Heart left ventricle (tissue), 13 donors: ENCODE measurements at regions not wholly inside any gene's neighbourhood (a gene's known extent, or its start where the extent isn't known, plus 50 kb on each side); places are given as distances from the start of the nearest gene placed in this dataset.

Source experiments
- POLR2A ChIP-seq, 2 donors: fragments of 450-650 bp; IDR thresholded peaks; one replicate each; pipeline ENCODE4 v1.6.1; 2017; ENCODE audit warnings: antibody characterized with exemption in 2 of 2, mild to moderate bottlenecking in 2 of 2, moderate library complexity in 2 of 2
- TF ChIP-seq, protein P1 (sequence below), 12 donors: fragments of 200-600 bp; sonication (generic) in 4 of 12; IDR thresholded peaks; one replicate each; pipeline versions ENCODE4 v1.5.0 to v1.8.0; 2018 to 2022; ENCODE audit warnings: antibody characterized with exemption in 12 of 12, mild to moderate bottlenecking in 5 of 12
- donor health status: ischemic (EF 13 %, LVEDD 7.1; RV severe dilation, severe dysfunction).
- donor health status: DM: no; HTN: yes; CAD: no.
- donor health status: DM: no; HTN: no; CAD: no.
- donor health status: ischemic (EF 25% LVEDD 6.9; RV normal size, moderate dysfunction).
- donor health status: ischemic (EF 25% LVEDD 5.7; RV mildly dilated, moderate dysfunction).
- donor health status: ischemic (EF 35%, LVEDD 5.7; RV mildly dilated, moderate dysfunction).
- donor health status: nonischemic (EF 11% LVEDD 7.7; RV severe dilation, severe dysfunction).
- donor health status: DM: yes; HTN: yes; CAD: no.
- donor health status: PGD.
- donor health status: ischemic (EF 29% LVEDD 5.4; RV normal size, mild dysfunction).
- donor health status: nonischemic (EF 23%, LVEDD 6.1; RV moderate dilation, normal function).

DNA sequence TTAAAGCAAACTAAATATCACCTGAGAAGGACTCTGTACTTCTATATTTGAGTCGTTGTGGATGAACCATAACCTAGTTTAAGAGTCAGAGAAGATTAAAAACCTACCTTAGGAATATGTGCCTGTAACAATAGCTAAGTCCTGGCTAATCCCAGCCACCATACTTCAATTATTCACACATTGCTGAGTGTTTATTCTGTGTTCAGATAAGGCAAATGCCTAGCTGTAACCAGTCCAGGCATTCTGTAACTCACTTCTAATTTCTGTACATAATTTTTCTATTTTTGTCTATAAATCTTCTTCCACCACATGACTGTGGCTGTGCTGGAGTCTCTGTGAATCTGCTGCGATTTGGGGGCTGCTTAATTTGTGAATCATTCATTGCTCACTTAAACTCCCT, 441.9 kb upstream of the ADAMTS5 start:
- no peak for TF ChIP-seq POLR2A (IDR thresholded peaks at IDR 0.05)
- TF ChIP-seq, protein P1, sequence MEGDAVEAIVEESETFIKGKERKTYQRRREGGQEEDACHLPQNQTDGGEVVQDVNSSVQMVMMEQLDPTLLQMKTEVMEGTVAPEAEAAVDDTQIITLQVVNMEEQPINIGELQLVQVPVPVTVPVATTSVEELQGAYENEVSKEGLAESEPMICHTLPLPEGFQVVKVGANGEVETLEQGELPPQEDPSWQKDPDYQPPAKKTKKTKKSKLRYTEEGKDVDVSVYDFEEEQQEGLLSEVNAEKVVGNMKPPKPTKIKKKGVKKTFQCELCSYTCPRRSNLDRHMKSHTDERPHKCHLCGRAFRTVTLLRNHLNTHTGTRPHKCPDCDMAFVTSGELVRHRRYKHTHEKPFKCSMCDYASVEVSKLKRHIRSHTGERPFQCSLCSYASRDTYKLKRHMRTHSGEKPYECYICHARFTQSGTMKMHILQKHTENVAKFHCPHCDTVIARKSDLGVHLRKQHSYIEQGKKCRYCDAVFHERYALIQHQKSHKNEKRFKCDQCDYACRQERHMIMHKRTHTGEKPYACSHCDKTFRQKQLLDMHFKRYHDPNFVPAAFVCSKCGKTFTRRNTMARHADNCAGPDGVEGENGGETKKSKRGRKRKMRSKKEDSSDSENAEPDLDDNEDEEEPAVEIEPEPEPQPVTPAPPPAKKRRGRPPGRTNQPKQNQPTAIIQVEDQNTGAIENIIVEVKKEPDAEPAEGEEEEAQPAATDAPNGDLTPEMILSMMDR (IDR thresholded peaks at IDR 0.05): no peak
